ENCODE measurements at regions not wholly inside any gene's neighbourhood (a gene's known extent, or its start where the extent isn't known, plus 50 kb on each side); places are given as distances from the start of the nearest gene placed in this dataset.
A peak's percentile ranks its signal among the peaks of the same experiment; 100 is the strongest.

DNA sequence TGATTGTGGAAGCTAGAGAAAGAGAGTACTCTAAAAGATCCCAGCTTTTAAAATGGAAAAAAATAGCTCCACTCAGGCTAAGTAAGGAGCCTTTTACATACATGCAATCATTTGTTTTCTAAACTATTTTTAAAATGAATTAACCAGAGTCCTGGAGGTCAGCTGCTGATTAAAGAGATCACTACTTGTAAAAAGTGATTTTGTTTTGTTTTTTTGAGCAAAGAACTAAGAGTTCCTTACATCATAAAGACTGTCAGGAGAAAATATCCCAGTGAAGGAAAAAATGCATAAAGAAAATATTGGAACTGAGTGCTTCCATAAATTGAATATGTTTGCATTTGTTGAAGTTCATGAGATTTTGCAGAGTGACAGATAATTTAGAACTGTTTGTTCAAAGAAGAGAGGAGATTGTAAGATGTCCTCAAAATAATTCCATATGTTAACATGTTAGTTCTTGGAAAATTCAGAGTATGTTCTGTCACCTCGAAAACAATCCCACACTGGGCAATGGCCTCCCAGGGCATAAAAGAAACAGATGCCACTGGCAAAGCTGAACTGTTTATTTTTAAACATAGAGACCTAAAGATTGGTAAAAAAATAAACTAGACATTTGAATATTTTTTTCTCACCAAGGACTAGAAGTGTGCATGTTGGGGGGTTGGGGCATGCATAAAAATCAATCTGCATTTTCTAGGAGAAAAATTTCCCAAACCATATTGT lies 264.7 kb downstream of the NPR3 start:
- no peak for ATAC-seq (ENCODE audit: low read depth)
- DNase-seq (ENCODE audit: low spot score) = no peak
- Histone ChIP-seq H3K27me3 (ENCODE audit: insufficient read depth, poor library complexity, severe bottlenecking) (no peaks in the 10 kb centered on the region), H3K36me3 (ENCODE audit: low read depth) (no peaks in the 10 kb centered on the region), H3K4me1 (ENCODE audit: insufficient read depth, poor library complexity, severe bottlenecking) (no peaks in the 10 kb centered on the region), H3K27ac (ENCODE audit: poor library complexity, severe bottlenecking) (no peak overlapping the region), H3K4me3 (ENCODE audit: severe bottlenecking) (no peak overlapping the region), H3K9me3 (ENCODE audit: severe bottlenecking) (no peaks in the 10 kb centered on the region)
- TF ChIP-seq, protein P1, sequence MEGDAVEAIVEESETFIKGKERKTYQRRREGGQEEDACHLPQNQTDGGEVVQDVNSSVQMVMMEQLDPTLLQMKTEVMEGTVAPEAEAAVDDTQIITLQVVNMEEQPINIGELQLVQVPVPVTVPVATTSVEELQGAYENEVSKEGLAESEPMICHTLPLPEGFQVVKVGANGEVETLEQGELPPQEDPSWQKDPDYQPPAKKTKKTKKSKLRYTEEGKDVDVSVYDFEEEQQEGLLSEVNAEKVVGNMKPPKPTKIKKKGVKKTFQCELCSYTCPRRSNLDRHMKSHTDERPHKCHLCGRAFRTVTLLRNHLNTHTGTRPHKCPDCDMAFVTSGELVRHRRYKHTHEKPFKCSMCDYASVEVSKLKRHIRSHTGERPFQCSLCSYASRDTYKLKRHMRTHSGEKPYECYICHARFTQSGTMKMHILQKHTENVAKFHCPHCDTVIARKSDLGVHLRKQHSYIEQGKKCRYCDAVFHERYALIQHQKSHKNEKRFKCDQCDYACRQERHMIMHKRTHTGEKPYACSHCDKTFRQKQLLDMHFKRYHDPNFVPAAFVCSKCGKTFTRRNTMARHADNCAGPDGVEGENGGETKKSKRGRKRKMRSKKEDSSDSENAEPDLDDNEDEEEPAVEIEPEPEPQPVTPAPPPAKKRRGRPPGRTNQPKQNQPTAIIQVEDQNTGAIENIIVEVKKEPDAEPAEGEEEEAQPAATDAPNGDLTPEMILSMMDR (IDR thresholded peaks at IDR 0.05; ENCODE audit: poor library complexity, severe bottlenecking) = no peak

- TF ChIP-seq, protein P1 (IDR thresholded peaks at IDR 0.05; ENCODE audit: poor library complexity, severe bottlenecking) = no peak
- Histone ChIP-seq H3K4me1 (ENCODE audit: insufficient read depth, poor library complexity, severe bottlenecking) (peaks cover 6% of the 10 kb centered on the region), H3K27ac (ENCODE audit: poor library complexity, severe bottlenecking) (no peak overlapping the region), H3K27me3 (ENCODE audit: insufficient read depth, poor library complexity, severe bottlenecking) (no peaks in the 10 kb centered on the region), H3K4me3 (ENCODE audit: severe bottlenecking) (no peak overlapping the region), H3K36me3 (ENCODE audit: low read depth) (no peaks in the 10 kb centered on the region), H3K9me3 (ENCODE audit: severe bottlenecking) (no peaks in the 10 kb centered on the region)
- ATAC-seq (ENCODE audit: low read depth) (no peak), DNase-seq (ENCODE audit: low spot score) (no peak)
Measured at GRCh38 chr5:32981061-32981460, 269.9 kb downstream of the NPR3 start.

DNA sequence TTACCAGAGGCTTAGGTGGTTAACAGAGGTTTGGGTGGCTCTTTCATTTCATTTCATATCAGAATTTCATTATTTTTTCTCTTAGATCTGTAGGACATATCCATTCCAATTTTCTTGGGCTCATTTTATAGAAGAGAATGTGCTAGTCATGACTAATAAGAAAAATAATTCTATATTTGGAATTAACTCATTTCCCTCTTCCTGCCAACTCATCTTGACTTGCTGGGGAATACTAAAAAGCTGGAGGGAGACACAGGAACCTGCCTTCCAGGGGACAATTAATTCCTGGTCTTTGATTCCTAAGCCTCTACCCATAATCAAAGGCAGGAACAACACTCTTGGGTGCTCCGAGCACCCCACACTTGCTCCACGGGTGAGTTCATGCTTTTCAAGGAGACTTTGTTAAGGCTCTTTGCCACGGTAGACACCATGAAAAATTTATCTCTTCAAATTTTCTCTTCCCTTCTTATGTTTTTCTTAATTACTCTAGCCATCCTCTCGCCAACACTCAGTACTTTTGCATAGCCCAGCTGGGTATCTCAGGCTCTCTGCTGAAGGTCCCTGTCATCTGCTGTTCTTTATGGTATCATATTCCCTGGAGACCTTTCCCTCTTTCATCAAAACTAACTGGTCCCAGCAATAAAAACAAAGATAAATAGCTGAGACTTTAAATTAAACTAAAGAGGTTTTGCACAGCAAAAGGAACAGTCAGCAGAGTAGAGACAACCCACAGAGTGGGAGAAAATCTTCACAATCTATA lies 273.9 kb downstream of the NPR3 start:
- DNase-seq (ENCODE audit: low spot score) (no peak), ATAC-seq (ENCODE audit: low read depth) (peak; percentile 52; the same call in 1 of the 3 replicates)
- Histone ChIP-seq H3K4me1 (ENCODE audit: insufficient read depth, poor library complexity, severe bottlenecking) (peaks cover 6% of the 10 kb centered on the region), H3K27me3 (ENCODE audit: insufficient read depth, poor library complexity, severe bottlenecking) (no peaks in the 10 kb centered on the region), H3K27ac (ENCODE audit: poor library complexity, severe bottlenecking) (peak overlapping the region; percentile 37), H3K4me3 (ENCODE audit: severe bottlenecking) (no peak overlapping the region), H3K36me3 (ENCODE audit: low read depth) (no peaks in the 10 kb centered on the region), H3K9me3 (ENCODE audit: severe bottlenecking) (no peaks in the 10 kb centered on the region)
- TF ChIP-seq, protein P1 (IDR thresholded peaks at IDR 0.05; ENCODE audit: poor library complexity, severe bottlenecking) = no peak

- Histone ChIP-seq H3K27ac (ENCODE audit: poor library complexity, severe bottlenecking) (no peak overlapping the region), H3K4me3 (ENCODE audit: severe bottlenecking) (no peak overlapping the region), H3K9me3 (ENCODE audit: severe bottlenecking) (no peaks in the 10 kb centered on the region), H3K36me3 (ENCODE audit: low read depth) (no peaks in the 10 kb centered on the region), H3K4me1 (ENCODE audit: insufficient read depth, poor library complexity, severe bottlenecking) (peaks cover 18% of the 10 kb centered on the region), H3K27me3 (ENCODE audit: insufficient read depth, poor library complexity, severe bottlenecking) (no peaks in the 10 kb centered on the region)
- TF ChIP-seq, protein P1 (IDR thresholded peaks at IDR 0.05; ENCODE audit: poor library complexity, severe bottlenecking) = no peak
- ATAC-seq (ENCODE audit: low read depth) = no peak
- DNase-seq (ENCODE audit: low spot score) = no peak
Measured at GRCh38 chr5:32989815-32990214, 278.7 kb downstream of the NPR3 start.
